SK-N-SH (cell line): ENCODE measurements at regions not wholly inside any gene's neighbourhood (a gene's known extent, or its start where the extent isn't known, plus 50 kb on each side); places are given as distances from the start of the nearest gene placed in this dataset.

Source experiments
- CTCF ChIA-PET: fragments of 300-600, 350-600 bp; formaldehyde crosslinking; extraction: SDS; loops from one replicate; lab custom pipeline; 2021; lab: Yijun Ruan, JAX
- POLR2A ChIA-PET: fragments of 350-600 bp; sonication (Branson Sonifier 250); formaldehyde crosslinking; extraction: SDS; loops from one replicate; lab custom pipeline; 2020; ENCODE audit warnings: antibody characterized with exemption, inconsistent platforms; lab: Yijun Ruan, JAX
- DNase-seq: peaks from one replicate; pipeline ENCODE4 v3.0.0; 2012
- H2AFZ ChIP-seq: fragments of 200-600 bp; sonication (generic); 2 replicates; pipeline ENCODE4 v1.8.1; 2016; ENCODE audit warnings: antibody characterized with exemption, mild to moderate bottlenecking, low read depth
- H3F3A ChIP-seq: fragments of 200-600 bp; sonication (generic); replicated peaks from 2 replicates; pipeline ENCODE3; 2016; ENCODE audit warnings: antibody characterized with exemption, mild to moderate bottlenecking; ENCODE audit not compliant: insufficient read depth
- H3K27ac ChIP-seq, 2 experiments: fragments of 200-500 bp in 1 of 2; fragments of 200-600 bp in 1 of 2; sonication (Bioruptor generic) in 1 of 2; sonication (generic), shearing (Covaris generic) in 1 of 2; 2 replicates each; pipeline versions ENCODE4 v1.5.1 to v1.6.1; 2014 to 2016; ENCODE audit warnings: low read depth in 2 of 2, inconsistent platforms in 1 of 2, low read length in 1 of 2, mild to moderate bottlenecking in 1 of 2, mixed read lengths in 1 of 2
- H3K27me3 ChIP-seq: fragments of 200-600 bp; sonication (generic), shearing (Covaris generic); 2 replicates; pipeline ENCODE4 v1.6.1; 2016; ENCODE audit warnings: mixed run types; ENCODE audit not compliant: insufficient read depth
- H3K36me3 ChIP-seq, 2 experiments: fragments of 200-500 bp in 1 of 2; fragments of 200-600 bp in 1 of 2; sonication (Bioruptor generic) in 1 of 2; sonication (generic) in 1 of 2; replicated peaks in 1 of 2; 2 replicates each; pipeline versions ENCODE3 to v1.5.1; 2014 to 2016; ENCODE audit warnings: low read length in 1 of 2, mild to moderate bottlenecking in 1 of 2; ENCODE audit not compliant: insufficient read depth in 2 of 2, control insufficient read depth in 1 of 2
- H3K4me1 ChIP-seq, 2 experiments: fragments of 200-500 bp in 1 of 2; fragments of 200-600 bp in 1 of 2; sonication (Bioruptor generic) in 1 of 2; sonication (generic), shearing (Covaris generic) in 1 of 2; 2 replicates each; pipeline versions ENCODE4 v1.5.1 to v1.6.1; 2014 to 2016; ENCODE audit warnings: low read depth in 1 of 2, low read length in 1 of 2, mixed run types in 1 of 2; ENCODE audit not compliant: insufficient read depth in 2 of 2, control insufficient read depth in 1 of 2
- H3K4me2 ChIP-seq: fragments of 200-600 bp; sonication (generic), shearing (Covaris generic); 2 replicates; pipeline ENCODE4 v1.6.1; 2017; ENCODE audit warnings: mixed run types
- H3K4me3 ChIP-seq, 2 experiments: fragments of 200-500 bp in 1 of 2; fragments of 200-600 bp in 1 of 2; sonication (Bioruptor generic) in 1 of 2; sonication (generic), shearing (Covaris generic) in 1 of 2; 2 replicates each; pipeline versions ENCODE4 v1.5.1 to v1.8.1; 2014 to 2016; ENCODE audit warnings: low read depth in 2 of 2, inconsistent platforms in 1 of 2, low read length in 1 of 2, mild to moderate bottlenecking in 1 of 2, mixed read lengths in 1 of 2, moderate library complexity in 1 of 2
- H3K79me2 ChIP-seq: fragments of 200-600 bp; sonication (generic); 2 replicates; pipeline ENCODE4 v1.8.1; 2017; ENCODE audit warnings: mild to moderate bottlenecking; ENCODE audit not compliant: insufficient read depth
- H3K9ac ChIP-seq: fragments of 200-600 bp; sonication (generic); 2 replicates; pipeline ENCODE4 v1.6.1; 2017; ENCODE audit warnings: mixed run types
- H3K9me2 ChIP-seq: fragments of 200-600 bp; sonication (generic); 2 replicates; pipeline ENCODE4 v1.6.1; 2017; ENCODE audit warnings: mixed run types
- H3K9me3 ChIP-seq: fragments of 200-600 bp; sonication (generic); 2 replicates; pipeline ENCODE4 v1.6.1; 2017; ENCODE audit warnings: mixed run types, mild to moderate bottlenecking, moderate library complexity
- H4K20me1 ChIP-seq: fragments of 200-600 bp; sonication (generic); 2 replicates; pipeline ENCODE4 v1.6.1; 2017; ENCODE audit warnings: mild to moderate bottlenecking, mixed run types; ENCODE audit not compliant: insufficient read depth
- CHD2 ChIP-seq: fragments of 150-350 bp; IDR thresholded peaks from 2 replicates; pipeline ENCODE4 v1.6.1; 2018; ENCODE audit warnings: low read length; ENCODE audit not compliant: partially characterized antibody
- EZH2phosphoT487 ChIP-seq: fragments of 200-600 bp; sonication (generic); IDR thresholded peaks from 2 replicates; pipeline ENCODE4 v1.6.1; 2017; ENCODE audit warnings: low read depth, mixed run types, mild to moderate bottlenecking, antibody characterized with exemption, moderate library complexity, borderline replicate concordance
- FOSL2 ChIP-seq: IDR thresholded peaks from 2 replicates; pipeline ENCODE4 v1.4.0; 2012; ENCODE audit warnings: low read depth, mild to moderate bottlenecking, moderate library complexity, borderline replicate concordance
- FOXM1 ChIP-seq: IDR thresholded peaks from 2 replicates; pipeline ENCODE4 v1.4.0; 2012; ENCODE audit warnings: low read depth, mild to moderate bottlenecking
- GABPA ChIP-seq: IDR thresholded peaks from 2 replicates; pipeline ENCODE4 v1.4.0; 2012; ENCODE audit warnings: low read depth, mild to moderate bottlenecking
- JUND ChIP-seq: IDR thresholded peaks from 2 replicates; pipeline ENCODE4 v1.4.0; 2012
- MEF2A ChIP-seq: IDR thresholded peaks from 2 replicates; pipeline ENCODE4 v1.4.0; 2012; ENCODE audit warnings: low read depth, borderline replicate concordance
- NFIC ChIP-seq: IDR thresholded peaks from 2 replicates; pipeline ENCODE4 v1.4.0; 2012; ENCODE audit warnings: borderline replicate concordance
- NRF1 ChIP-seq: IDR thresholded peaks from 2 replicates; pipeline ENCODE4 v1.6.1; 2012; ENCODE audit warnings: low read depth, mild to moderate bottlenecking, low read length
- RAD21 ChIP-seq: IDR thresholded peaks from 2 replicates; pipeline ENCODE4 v1.6.1; 2012; ENCODE audit warnings: mild to moderate bottlenecking, low read length
- RCOR1 ChIP-seq: fragments of 150-350 bp; IDR thresholded peaks from 2 replicates; pipeline ENCODE4 v1.6.1; 2017; ENCODE audit warnings: antibody characterized with exemption, low read length
- RFX5 ChIP-seq: IDR thresholded peaks from 2 replicates; pipeline ENCODE4 v1.6.1; 2012; ENCODE audit warnings: mild to moderate bottlenecking, improper control_type of control experiment, low read length
- SIN3A ChIP-seq: IDR thresholded peaks from 2 replicates; pipeline ENCODE4 v1.6.1; 2012; ENCODE audit warnings: low read depth, mild to moderate bottlenecking, low read length, moderate library complexity, borderline replicate concordance
- SMC3 ChIP-seq: IDR thresholded peaks from 2 replicates; pipeline ENCODE4 v1.6.1; 2012; ENCODE audit warnings: low read depth, low read length, improper control_type of control experiment
- TAF1 ChIP-seq: IDR thresholded peaks from 2 replicates; pipeline ENCODE4 v1.6.1; 2012; ENCODE audit warnings: low read depth, mild to moderate bottlenecking, low read length, moderate library complexity, borderline replicate concordance
- TCF12 ChIP-seq: IDR thresholded peaks from 2 replicates; pipeline ENCODE4 v1.4.0; 2012
- TEAD4 ChIP-seq: IDR thresholded peaks from 2 replicates; pipeline ENCODE4 v1.4.0; 2012; ENCODE audit warnings: mild to moderate bottlenecking, borderline replicate concordance; ENCODE audit not compliant: insufficient read depth
- USF1 ChIP-seq: IDR thresholded peaks from 2 replicates; pipeline ENCODE4 v1.4.0; 2012; ENCODE audit warnings: low read depth, borderline replicate concordance
- WGBS: methylation state at CpG from one replicate; pipeline ENCODE4 v1.1.6; 2017; ENCODE audit warnings: low lambda C conversion rate; 5-methylcytosine and 5-hydroxymethylcytosine counted together

- H4K20me1 ChIP-seq = no peaks in the 10 kb centered on the region
- H3K9me2 ChIP-seq = no peaks in the 10 kb centered on the region
- ChIA-PET POLR2A (no interaction called here), CTCF (interaction anchor here (1.1 kb wide), 1 partner anchor 16 kb away, joined by 3 read pairs; no protein-coding TSS in a partner anchor)
- TF ChIP-seq CHD2 (no peak), NRF1 (no peak), TCF12 (no peak), SIN3A (no peak), FOXM1 (no peak), NFIC (no peak), GABPA (no peak), RFX5 (no peak), FOSL2 (no peak), USF1 (no peak), EZH2phosphoT487 (no peak), JUND (no peak), MEF2A (no peak), TAF1 (no peak), RAD21 (no peak), TEAD4 (no peak)
- no peaks in the 10 kb centered on the region for H3K36me3 ChIP-seq
- H3K27me3 ChIP-seq = no peaks in the 10 kb centered on the region
- no peaks in the 10 kb centered on the region for H3K9me3 ChIP-seq
- no peak overlapping the region for H3K27ac ChIP-seq
- WGBS = 10% methylated on average over 5 of the region's 5 CpGs
- H3K9ac ChIP-seq = no peak overlapping the region
- no peaks in the 10 kb centered on the region for H3F3A ChIP-seq
- H2AFZ ChIP-seq = no peak overlapping the region
- H3K4me1 ChIP-seq = no peaks in the 10 kb centered on the region
- H3K4me2 ChIP-seq = no peak overlapping the region
- H3K4me3 ChIP-seq = no peak overlapping the region
- no peaks in the 10 kb centered on the region for H3K79me2 ChIP-seq
- no peak for DNase-seq
These were observed 78.8 kb upstream of the GPR174 start for GRCh38 chrX:79065696-79066095.

GRCh38 chrX:79078114-79078513 is 66.4 kb upstream of the GPR174 start:
- no peak for DNase-seq
- Histone ChIP-seq H3K9me3 (no peaks in the 10 kb centered on the region), H3K27ac (no peak overlapping the region), H3K27me3 (no peaks in the 10 kb centered on the region), H3K4me3 (no peak overlapping the region), H3K79me2 (no peaks in the 10 kb centered on the region), H3K4me2 (no peak overlapping the region), H4K20me1 (no peaks in the 10 kb centered on the region), H3K4me1 (no peaks in the 10 kb centered on the region), H2AFZ (no peak overlapping the region), H3K9ac (no peak overlapping the region), H3K36me3 (no peaks in the 10 kb centered on the region), H3K9me2 (no peaks in the 10 kb centered on the region), H3F3A (no peaks in the 10 kb centered on the region)
- POLR2A ChIA-PET = no interaction called here
- no peak for TF ChIP-seq TAF1
- no peak for TF ChIP-seq SIN3A
- no peak for TF ChIP-seq SMC3
- no peak for TF ChIP-seq RFX5
- no peak for TF ChIP-seq FOXM1
- TF ChIP-seq NFIC = no peak
- no peak for TF ChIP-seq RCOR1
- no peak for TF ChIP-seq GABPA
- 1% methylated on average over 6 of the region's 6 CpGs for WGBS
- CTCF ChIA-PET = no interaction called here
